Panc1 (cell line): ENCODE measurements at regions not wholly inside any gene's neighbourhood (a gene's known extent, or its start where the extent isn't known, plus 50 kb on each side); places are given as distances from the start of the nearest gene placed in this dataset.

Experiments used
- TCF7L2 ChIP-seq: IDR thresholded peaks from 2 replicates; pipeline ENCODE4 v1.6.1; 2011; ENCODE audit warnings: mild to moderate bottlenecking, low read depth, low read length, inconsistent platforms
- TF ChIP-seq, protein P1 (sequence below): fragments of 450-650 bp; IDR thresholded peaks from 2 replicates; pipeline ENCODE4 v1.5.1; 2017; ENCODE audit warnings: mild to moderate bottlenecking

GRCh38 chr4:187141101-187141500 lies 417.4 kb upstream of the FAT1 start:
- TF ChIP-seq, protein P1, sequence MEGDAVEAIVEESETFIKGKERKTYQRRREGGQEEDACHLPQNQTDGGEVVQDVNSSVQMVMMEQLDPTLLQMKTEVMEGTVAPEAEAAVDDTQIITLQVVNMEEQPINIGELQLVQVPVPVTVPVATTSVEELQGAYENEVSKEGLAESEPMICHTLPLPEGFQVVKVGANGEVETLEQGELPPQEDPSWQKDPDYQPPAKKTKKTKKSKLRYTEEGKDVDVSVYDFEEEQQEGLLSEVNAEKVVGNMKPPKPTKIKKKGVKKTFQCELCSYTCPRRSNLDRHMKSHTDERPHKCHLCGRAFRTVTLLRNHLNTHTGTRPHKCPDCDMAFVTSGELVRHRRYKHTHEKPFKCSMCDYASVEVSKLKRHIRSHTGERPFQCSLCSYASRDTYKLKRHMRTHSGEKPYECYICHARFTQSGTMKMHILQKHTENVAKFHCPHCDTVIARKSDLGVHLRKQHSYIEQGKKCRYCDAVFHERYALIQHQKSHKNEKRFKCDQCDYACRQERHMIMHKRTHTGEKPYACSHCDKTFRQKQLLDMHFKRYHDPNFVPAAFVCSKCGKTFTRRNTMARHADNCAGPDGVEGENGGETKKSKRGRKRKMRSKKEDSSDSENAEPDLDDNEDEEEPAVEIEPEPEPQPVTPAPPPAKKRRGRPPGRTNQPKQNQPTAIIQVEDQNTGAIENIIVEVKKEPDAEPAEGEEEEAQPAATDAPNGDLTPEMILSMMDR = no peak
- no peak for TF ChIP-seq TCF7L2
